ENCODE measurements at regions not wholly inside any gene's neighbourhood (a gene's known extent, or its start where the extent isn't known, plus 50 kb on each side); places are given as distances from the start of the nearest gene placed in this dataset.
A peak's percentile ranks its signal among the peaks of the same experiment; 100 is the strongest.

GRCh38 chr13:24605923-24606372 lies 74.3 kb upstream of the ATP12A start:
- peak; percentile 32; the same call in 1 of the 2 replicates for TF ChIP-seq CTCF (IDR thresholded peaks at IDR 0.05; ENCODE audit: control insufficient read depth, extremely low read depth, insufficient read depth)
- DNase-seq (ENCODE audit: low read depth) = peak; percentile 19
- H3K4me3 ChIP-seq (ENCODE audit: low read depth, low read length) = no peak overlapping the region

GRCh38 chr13:24606486-24607170 lies 73.6 kb upstream of the ATP12A start:
- TF ChIP-seq CTCF (IDR thresholded peaks at IDR 0.05; ENCODE audit: control insufficient read depth, extremely low read depth, insufficient read depth) = no peak
- DNase-seq (ENCODE audit: low read depth) = no peak
- H3K4me3 ChIP-seq (ENCODE audit: low read depth, low read length) = no peak overlapping the region

- H3K4me3 ChIP-seq (ENCODE audit: low read depth, low read length) = no peak overlapping the region
- DNase-seq (ENCODE audit: low read depth) = no peak
- no peak for TF ChIP-seq CTCF (IDR thresholded peaks at IDR 0.05; ENCODE audit: control insufficient read depth, extremely low read depth, insufficient read depth)
Observed at GRCh38 chr13:24610956-24611355, 69.3 kb upstream of the ATP12A start.

- no peak for TF ChIP-seq CTCF (IDR thresholded peaks at IDR 0.05; ENCODE audit: control insufficient read depth, extremely low read depth, insufficient read depth)
- no peak for DNase-seq (ENCODE audit: low read depth)
- H3K4me3 ChIP-seq (ENCODE audit: low read depth, low read length) = no peak overlapping the region
Observed at GRCh38 chr13:24612726-24613125, 67.5 kb upstream of the ATP12A start.

- no peak overlapping the region for H3K4me3 ChIP-seq (ENCODE audit: low read depth, low read length)
- DNase-seq (ENCODE audit: low read depth) = no peak
- TF ChIP-seq CTCF (IDR thresholded peaks at IDR 0.05; ENCODE audit: control insufficient read depth, extremely low read depth, insufficient read depth) = no peak
Observed at GRCh38 chr13:24613128-24613527, 67.1 kb upstream of the ATP12A start.

GRCh38 chr13:24613755-24614154 lies 66.5 kb upstream of the ATP12A start:
- no peak for DNase-seq (ENCODE audit: low read depth)
- H3K4me3 ChIP-seq (ENCODE audit: low read depth, low read length) = no peak overlapping the region
- TF ChIP-seq CTCF (IDR thresholded peaks at IDR 0.05; ENCODE audit: control insufficient read depth, extremely low read depth, insufficient read depth) = no peak

Data from LNCaP clone FGC (cell line).